HG02678 (cell line): ENCODE measurements at regions not wholly inside any gene's neighbourhood (a gene's known extent, or its start where the extent isn't known, plus 50 kb on each side); places are given as distances from the start of the nearest gene placed in this dataset.

Experiments used
- ATAC-seq: cut with Tn5 transposase; IDR thresholded peaks from one replicate; pipeline ENCODE4 v1.9.1; 2021; ENCODE audit warnings: mild to moderate bottlenecking, moderate library complexity; ENCODE audit not compliant: unreplicated experiment

- no peak for ATAC-seq
Measured at GRCh38 chr9:93829271-93830011, 125.7 kb downstream of the BARX1 start.

GRCh38 chr9:93828331-93829097, 126.6 kb downstream of the BARX1 start:
- no peak for ATAC-seq

GRCh38 chr9:93827545-93828330, 127.4 kb downstream of the BARX1 start:
- ATAC-seq, result peak; percentile 66

GRCh38 chr9:93826905-93827544, 128.1 kb downstream of the BARX1 start:
- ATAC-seq, result no peak

- no peak for ATAC-seq
Measured at GRCh38 chr9:93826209-93826608, 128.9 kb downstream of the BARX1 start.

GRCh38 chr9:93825348-93826115, 129.6 kb downstream of the BARX1 start:
- no peak for ATAC-seq

- ATAC-seq, result no peak
Measured at GRCh38 chr9:93824386-93825294, 130.5 kb downstream of the BARX1 start.

GRCh38 chr9:93823245-93824072, 131.7 kb downstream of the BARX1 start:
- no peak for ATAC-seq

- no peak for ATAC-seq
Measured at GRCh38 chr9:93822229-93822628, 132.9 kb downstream of the BARX1 start.

GRCh38 chr9:93821307-93821703, 133.8 kb downstream of the BARX1 start:
- ATAC-seq, result no peak

- ATAC-seq, result no peak
Measured at GRCh38 chr9:93820667-93821306, 134.4 kb downstream of the BARX1 start.

- no peak for ATAC-seq
Measured at GRCh38 chr9:93819905-93820304, 135.2 kb downstream of the BARX1 start.

GRCh38 chr9:93818827-93819472, 136.2 kb downstream of the BARX1 start:
- ATAC-seq, result no peak

GRCh38 chr9:93818237-93818636, 136.9 kb downstream of the BARX1 start:
- ATAC-seq, result no peak

GRCh38 chr9:93815677-93816076, 139.5 kb downstream of the BARX1 start:
- no peak for ATAC-seq

- no peak for ATAC-seq
Measured at GRCh38 chr9:93815135-93815534, 140.0 kb downstream of the BARX1 start.
